IPS-20b (cell line): ENCODE measurements at regions not wholly inside any gene's neighbourhood (a gene's known extent, or its start where the extent isn't known, plus 50 kb on each side); places are given as distances from the start of the nearest gene placed in this dataset.

Source experiments
- H3K27ac ChIP-seq: one replicate; pipeline ENCODE4 v1.5.1; 2013; ENCODE audit warnings: low read length
- H3K27me3 ChIP-seq: 2 replicates; pipeline ENCODE4 v1.6.1; 2013; ENCODE audit warnings: mild to moderate bottlenecking, low read length, inconsistent platforms; ENCODE audit not compliant: insufficient read depth
- H3K36me3 ChIP-seq: 2 replicates; pipeline ENCODE4 v1.6.1; 2013; ENCODE audit warnings: low read depth, mild to moderate bottlenecking, inconsistent platforms, low read length, moderate library complexity; ENCODE audit not compliant: insufficient read depth
- H3K4me1 ChIP-seq: 2 replicates; pipeline ENCODE4 v1.6.1; 2013; ENCODE audit warnings: mild to moderate bottlenecking, control low read depth, inconsistent platforms, low read length, moderate library complexity; ENCODE audit not compliant: insufficient read depth
- H3K4me3 ChIP-seq: 2 replicates; pipeline ENCODE4 v1.5.1; 2013; ENCODE audit warnings: mild to moderate bottlenecking, low read length, inconsistent platforms
- H3K9ac ChIP-seq: 2 replicates; pipeline ENCODE4 v1.6.1; 2013; ENCODE audit warnings: low read depth, mild to moderate bottlenecking, inconsistent platforms, low read length, moderate library complexity
- H3K9me3 ChIP-seq: 2 replicates; pipeline ENCODE4 v1.6.1; 2013; ENCODE audit warnings: mild to moderate bottlenecking, low read depth, low read length, inconsistent platforms; ENCODE audit not compliant: insufficient read depth

DNA sequence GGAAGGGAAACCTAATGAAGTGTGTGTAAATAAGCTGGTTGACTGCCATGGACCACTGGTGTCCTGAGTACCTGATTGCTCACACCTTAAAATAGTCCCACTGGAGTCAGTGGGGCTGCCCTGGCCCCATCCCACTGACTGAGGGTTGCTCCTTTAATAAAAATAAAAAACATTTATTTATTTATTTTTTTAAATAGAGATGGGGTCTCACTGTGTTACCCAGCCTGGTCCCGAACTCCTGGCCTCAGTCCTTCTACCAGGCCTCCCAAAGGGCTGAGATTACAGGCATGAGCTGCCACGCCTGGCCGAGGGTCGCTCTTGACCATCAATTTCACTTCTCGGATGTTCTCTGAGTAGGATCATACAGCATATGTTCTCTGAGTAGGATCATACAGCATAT, 394.2 kb upstream of the IRX2 start:
- Histone ChIP-seq H3K4me3 (no peak overlapping the region), H3K9me3 (no peaks in the 10 kb centered on the region), H3K36me3 (no peaks in the 10 kb centered on the region), H3K4me1 (no peaks in the 10 kb centered on the region), H3K27me3 (no peaks in the 10 kb centered on the region), H3K27ac (no peak overlapping the region), H3K9ac (no peak overlapping the region)

DNA sequence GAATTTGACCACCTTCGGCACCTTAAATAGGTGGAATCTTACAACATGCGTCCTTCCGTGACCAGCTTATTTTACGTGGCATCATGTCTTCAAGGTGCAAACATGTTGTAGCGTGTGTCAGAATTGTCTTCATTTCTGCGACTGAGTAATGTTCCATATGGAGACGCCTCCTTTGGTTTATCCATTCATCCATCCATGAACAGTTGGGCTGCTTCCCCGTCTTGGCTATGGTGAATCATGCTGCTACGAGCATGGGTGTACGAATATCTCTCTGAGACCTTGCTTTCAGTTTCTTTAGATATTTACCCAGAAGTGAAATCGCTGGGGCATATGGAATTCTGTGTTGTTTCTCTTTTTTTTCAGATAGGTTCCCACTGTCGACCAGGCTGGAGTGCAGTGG, 391.9 kb upstream of the IRX2 start:
- H3K9ac ChIP-seq, result no peak overlapping the region
- H3K4me3 ChIP-seq, result no peak overlapping the region
- no peak overlapping the region for H3K27ac ChIP-seq
- no peaks in the 10 kb centered on the region for H3K4me1 ChIP-seq
- no peaks in the 10 kb centered on the region for H3K27me3 ChIP-seq
- H3K36me3 ChIP-seq, result no peaks in the 10 kb centered on the region
- no peaks in the 10 kb centered on the region for H3K9me3 ChIP-seq

DNA sequence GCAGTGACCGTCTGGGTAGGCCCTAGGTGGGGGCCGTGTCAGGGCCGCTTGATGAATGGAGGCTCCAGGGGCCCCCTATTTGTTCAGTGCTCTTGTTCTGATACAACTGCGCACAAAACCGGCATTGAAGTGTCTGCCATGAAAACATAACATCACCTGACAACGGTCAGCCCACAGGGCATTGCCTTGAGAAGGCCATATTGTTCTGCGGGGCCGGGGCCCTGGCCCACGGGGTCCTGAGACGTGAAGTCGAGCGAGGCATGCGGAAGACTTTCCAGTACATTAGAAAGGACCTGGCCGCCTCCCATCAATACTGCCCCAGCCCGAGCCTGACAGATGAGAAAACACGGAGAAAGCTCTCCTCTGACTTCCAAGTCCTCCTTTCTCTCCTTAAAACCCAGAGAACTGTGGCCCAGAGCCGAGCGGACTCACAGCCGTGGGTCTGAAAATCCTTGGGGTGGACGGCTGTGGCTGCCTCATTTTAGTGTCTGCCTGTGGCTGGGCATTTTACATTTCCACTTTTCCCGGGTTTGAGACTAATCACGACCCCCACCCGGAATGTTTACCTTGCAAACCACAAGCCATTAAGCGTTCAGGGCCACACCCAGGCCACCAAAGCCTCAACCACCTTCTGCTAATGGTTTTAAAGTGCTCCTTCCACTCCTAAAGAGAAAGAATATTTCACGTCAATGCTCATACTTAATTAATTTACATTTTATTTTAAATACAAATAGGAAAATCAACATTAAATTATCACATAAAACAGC, 391.0 kb upstream of the IRX2 start:
- no peaks in the 10 kb centered on the region for H3K36me3 ChIP-seq
- no peak overlapping the region for H3K27ac ChIP-seq
- H3K27me3 ChIP-seq, result no peaks in the 10 kb centered on the region
- H3K9me3 ChIP-seq, result no peaks in the 10 kb centered on the region
- H3K4me1 ChIP-seq, result no peaks in the 10 kb centered on the region
- no peak overlapping the region for H3K4me3 ChIP-seq
- H3K9ac ChIP-seq, result no peak overlapping the region

DNA sequence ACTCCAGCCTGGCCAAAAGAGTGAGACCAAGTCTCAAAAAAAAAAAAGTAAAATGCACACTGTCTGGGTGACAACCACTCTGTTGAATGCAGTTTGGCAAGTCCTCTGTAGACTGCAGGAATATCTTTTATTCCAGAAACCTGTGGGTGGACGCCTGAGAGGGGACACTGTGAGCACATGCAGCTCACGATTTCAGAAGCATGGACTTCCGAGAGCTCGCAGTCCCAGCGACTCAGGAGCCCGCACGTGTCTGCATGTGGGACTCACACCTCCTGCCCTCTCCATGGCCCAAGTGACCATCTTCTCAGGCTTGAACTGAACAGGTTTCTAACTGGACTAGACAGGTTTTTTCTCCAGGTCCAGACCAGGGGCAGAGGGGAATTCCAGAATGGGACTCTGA, 388.6 kb upstream of the IRX2 start:
- no peak overlapping the region for H3K9ac ChIP-seq
- H3K36me3 ChIP-seq, result no peaks in the 10 kb centered on the region
- H3K4me1 ChIP-seq, result no peaks in the 10 kb centered on the region
- H3K4me3 ChIP-seq, result no peak overlapping the region
- no peak overlapping the region for H3K27ac ChIP-seq
- H3K9me3 ChIP-seq, result no peaks in the 10 kb centered on the region
- no peaks in the 10 kb centered on the region for H3K27me3 ChIP-seq

DNA sequence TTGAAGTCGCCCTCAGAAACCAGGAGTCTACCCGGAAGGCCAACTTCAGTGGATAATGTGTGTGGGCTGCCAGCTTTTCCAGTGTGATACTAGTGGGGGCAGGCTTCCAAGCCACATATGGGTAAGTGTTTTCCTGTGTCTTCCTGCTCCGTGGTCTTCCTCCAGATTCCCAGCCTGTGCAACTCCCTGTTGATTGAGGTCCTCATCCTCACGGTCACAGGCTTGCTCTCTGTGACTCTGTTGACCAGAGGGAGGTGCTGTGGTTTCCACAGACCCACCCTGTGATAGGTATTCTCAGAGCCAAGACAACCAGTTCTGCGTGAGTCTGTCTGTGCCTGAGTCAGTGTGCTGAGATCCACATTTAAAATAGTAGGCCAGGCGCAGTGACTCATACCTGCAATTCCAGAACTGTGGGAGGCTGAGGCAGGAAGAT, 388.0 kb upstream of the IRX2 start:
- no peak overlapping the region for H3K27ac ChIP-seq
- no peaks in the 10 kb centered on the region for H3K9me3 ChIP-seq

DNA sequence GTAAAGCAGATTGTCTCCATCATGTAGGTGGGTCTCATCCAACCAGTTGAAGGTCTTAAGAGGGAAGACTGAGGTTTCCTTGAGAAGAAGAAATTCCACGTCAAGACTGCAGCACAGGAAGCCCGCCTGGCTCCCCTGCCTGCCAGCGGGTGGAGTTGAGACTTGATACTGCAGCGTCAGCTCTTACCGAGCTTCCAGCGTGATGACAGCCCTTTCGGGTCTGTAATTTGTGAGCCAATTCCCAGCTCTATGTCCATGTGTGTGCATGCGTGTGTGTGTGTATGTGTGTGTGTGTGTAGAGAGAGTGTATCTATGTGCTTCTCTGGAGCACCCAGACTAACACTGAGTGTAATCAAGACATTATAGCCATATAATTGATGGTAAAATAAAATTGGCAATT, 379.7 kb upstream of the IRX2 start:
- Histone ChIP-seq H3K4me1 (no peaks in the 10 kb centered on the region), H3K9me3 (no peaks in the 10 kb centered on the region), H3K4me3 (no peak overlapping the region), H3K36me3 (no peaks in the 10 kb centered on the region), H3K27me3 (no peaks in the 10 kb centered on the region), H3K9ac (no peak overlapping the region), H3K27ac (no peak overlapping the region)

More for the DNA sequence above, 388.0 kb upstream of the IRX2 start:
- Histone ChIP-seq H3K9ac (no peak overlapping the region), H3K4me3 (no peak overlapping the region), H3K36me3 (no peaks in the 10 kb centered on the region), H3K27me3 (no peaks in the 10 kb centered on the region), H3K4me1 (no peaks in the 10 kb centered on the region)

DNA sequence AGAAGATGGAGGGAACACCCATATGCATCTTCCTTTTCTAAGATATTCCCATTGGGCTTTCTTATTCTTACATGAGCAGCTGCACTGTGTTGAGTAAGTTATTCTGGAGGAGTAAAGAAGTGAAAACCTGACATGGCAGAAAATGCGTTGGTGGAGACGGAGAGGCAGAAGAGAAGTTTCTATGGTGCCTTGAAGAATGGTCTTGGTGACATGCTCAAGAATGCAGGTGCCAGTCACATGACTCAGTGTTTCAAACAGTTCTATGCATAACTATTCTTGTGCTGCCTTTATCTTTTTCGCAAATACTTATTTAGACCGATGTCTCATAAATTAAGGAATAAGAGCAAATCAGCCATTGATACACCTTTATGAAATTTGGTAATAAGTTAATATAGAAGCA, 377.8 kb upstream of the IRX2 start:
- no peaks in the 10 kb centered on the region for H3K36me3 ChIP-seq
- peaks cover 13% of the 10 kb centered on the region for H3K4me1 ChIP-seq
- no peak overlapping the region for H3K4me3 ChIP-seq
- no peak overlapping the region for H3K27ac ChIP-seq
- H3K27me3 ChIP-seq, result no peaks in the 10 kb centered on the region
- H3K9me3 ChIP-seq, result no peaks in the 10 kb centered on the region
- no peak overlapping the region for H3K9ac ChIP-seq

DNA sequence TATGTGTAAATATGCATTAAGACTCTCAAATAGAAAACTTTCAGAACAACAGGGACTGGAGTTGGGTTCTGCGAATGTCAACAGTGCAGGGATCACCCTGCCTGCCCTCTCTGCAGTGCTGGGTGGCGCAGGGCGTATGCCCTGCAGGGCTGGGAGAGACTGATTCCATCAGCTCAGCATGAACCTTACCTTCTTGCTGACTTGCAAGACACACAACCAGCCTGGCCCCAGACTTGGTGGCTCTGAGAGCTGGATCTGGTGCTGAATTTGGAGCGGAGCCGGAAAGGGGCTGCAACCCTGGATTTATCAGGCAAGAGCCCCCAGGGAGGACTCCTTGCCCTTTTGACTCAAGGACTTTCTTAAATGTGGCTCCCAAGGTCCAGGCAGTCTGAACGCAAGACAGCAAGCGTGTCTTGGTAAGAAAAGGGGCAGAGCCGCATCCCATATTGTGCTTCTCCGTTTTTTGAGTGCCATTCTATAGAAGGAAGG, 376.0 kb upstream of the IRX2 start:
- H3K4me3 ChIP-seq, result no peak overlapping the region
- H3K4me1 ChIP-seq, result peaks cover 28% of the 10 kb centered on the region
- H3K36me3 ChIP-seq, result no peaks in the 10 kb centered on the region
- peaks cover 5% of the 10 kb centered on the region; the same call in 1 of the 2 replicates for H3K27me3 ChIP-seq
- no peak overlapping the region for H3K9ac ChIP-seq
- no peaks in the 10 kb centered on the region for H3K9me3 ChIP-seq
- H3K27ac ChIP-seq, result no peak overlapping the region

DNA sequence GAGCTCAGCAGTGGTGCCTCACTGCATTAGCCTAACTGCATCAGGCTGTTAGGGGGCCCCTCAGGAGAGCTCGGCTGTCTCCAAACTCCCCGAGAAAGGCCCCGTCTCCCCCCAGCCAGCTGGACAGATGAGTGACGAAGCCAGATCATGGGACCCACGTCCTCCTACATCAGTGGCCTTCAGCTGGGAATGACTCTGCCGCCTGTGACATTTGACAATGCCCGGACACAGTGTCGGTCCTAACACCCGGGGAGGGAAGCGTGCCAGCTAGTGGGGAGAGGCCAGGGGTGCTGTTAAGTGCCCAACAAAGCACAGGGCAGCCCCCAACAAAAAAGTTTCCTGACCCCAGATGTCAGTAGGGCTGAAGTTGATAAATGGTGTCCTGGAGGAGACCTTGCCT, 375.2 kb upstream of the IRX2 start:
- peaks cover 36% of the 10 kb centered on the region for H3K4me1 ChIP-seq
- H3K36me3 ChIP-seq, result no peaks in the 10 kb centered on the region
- peaks cover 14% of the 10 kb centered on the region; the same call in 1 of the 2 replicates for H3K27me3 ChIP-seq
- no peak overlapping the region for H3K9ac ChIP-seq
- no peak overlapping the region for H3K27ac ChIP-seq
- H3K4me3 ChIP-seq, result no peak overlapping the region
- H3K9me3 ChIP-seq, result no peaks in the 10 kb centered on the region

DNA sequence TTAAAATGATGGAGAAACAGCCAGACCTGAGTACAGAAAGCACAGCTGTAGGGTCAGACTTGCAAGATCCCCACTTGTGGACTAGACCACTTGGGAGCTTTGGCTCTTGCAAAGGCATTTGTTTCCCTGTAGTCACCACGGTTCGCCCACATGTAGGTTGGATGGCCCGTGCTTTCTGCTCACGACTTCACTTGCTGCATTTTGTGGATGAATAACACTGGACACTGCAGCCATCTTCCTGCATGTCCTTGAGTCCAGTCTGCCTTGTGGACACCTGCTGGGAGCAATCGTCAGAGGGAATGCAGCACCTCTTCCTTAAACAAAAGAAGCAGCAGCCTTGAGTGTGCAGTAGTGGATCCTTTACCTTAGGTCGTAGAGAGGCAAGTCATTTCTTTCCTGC, 372.9 kb upstream of the IRX2 start:
- no peaks in the 10 kb centered on the region for H3K36me3 ChIP-seq
- H3K9me3 ChIP-seq, result no peaks in the 10 kb centered on the region
- no peak overlapping the region; the same call in 1 of the 2 replicates for H3K9ac ChIP-seq
- no peak overlapping the region for H3K27ac ChIP-seq
- H3K4me1 ChIP-seq, result peaks cover 52% of the 10 kb centered on the region
- no peak overlapping the region for H3K4me3 ChIP-seq
- peaks cover 36% of the 10 kb centered on the region; the same call in 1 of the 2 replicates for H3K27me3 ChIP-seq

DNA sequence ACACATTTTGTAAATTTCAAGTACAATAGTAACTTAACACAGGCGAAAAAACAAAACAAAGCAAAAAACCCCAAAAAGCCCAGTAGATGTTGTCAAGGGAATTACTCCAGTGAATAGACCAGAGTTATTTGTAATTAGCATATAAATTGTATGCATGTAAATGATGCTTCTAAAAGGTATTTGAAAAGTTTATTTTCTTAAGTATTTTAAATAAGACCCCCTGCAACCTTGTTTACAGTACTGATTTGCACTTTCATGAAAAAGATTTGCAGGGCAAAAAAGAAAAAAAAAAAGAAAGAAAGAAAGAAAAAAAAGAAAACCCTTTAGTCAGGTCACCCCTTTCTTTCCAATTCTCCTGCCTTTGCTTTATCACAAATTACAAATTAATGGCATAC, 372.3 kb upstream of the IRX2 start:
- Histone ChIP-seq H3K4me3 (no peak overlapping the region), H3K36me3 (no peaks in the 10 kb centered on the region), H3K9ac (peak overlapping the region; percentile 76; the same call in 1 of the 2 replicates), H3K27ac (no peak overlapping the region), H3K27me3 (peaks cover 42% of the 10 kb centered on the region; the same call in 1 of the 2 replicates), H3K4me1 (peaks cover 59% of the 10 kb centered on the region), H3K9me3 (no peaks in the 10 kb centered on the region)

DNA sequence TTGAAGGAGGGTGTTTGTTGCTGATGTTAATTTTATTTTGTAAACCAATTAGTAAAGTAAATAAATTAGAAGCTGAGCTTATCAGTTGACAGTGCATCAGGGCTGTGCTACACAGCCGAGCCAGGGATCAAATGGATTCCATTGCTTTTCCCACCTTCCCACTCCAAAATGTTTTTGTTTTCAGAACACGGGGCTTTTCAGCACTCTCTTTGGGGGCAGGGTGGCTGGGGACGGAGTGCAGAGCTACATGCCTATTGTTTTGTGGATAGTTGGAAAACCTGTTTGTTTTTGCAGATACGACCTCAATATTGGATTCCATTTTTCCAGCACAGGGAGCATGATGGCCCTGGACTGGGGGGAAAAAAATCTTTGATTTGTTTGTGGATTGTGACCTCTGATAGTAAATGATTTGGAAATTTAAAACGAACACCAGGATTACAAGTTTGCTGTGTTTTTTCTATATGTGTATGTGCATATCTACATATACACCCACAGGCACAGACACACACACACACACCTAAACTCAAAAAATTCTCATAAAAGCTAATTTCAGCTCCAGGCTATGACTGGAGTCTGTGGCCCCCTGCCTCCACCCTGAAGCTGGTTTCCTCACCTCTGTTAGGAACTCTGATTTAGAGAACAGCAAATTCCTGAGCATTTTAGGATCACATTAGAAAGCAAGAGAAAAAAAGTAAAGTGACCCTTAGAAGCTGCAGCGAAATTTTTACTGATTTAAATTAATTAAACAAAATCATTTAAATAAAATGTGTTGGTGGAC, 371.7 kb upstream of the IRX2 start:
- peak overlapping the region; percentile 58 for H3K27ac ChIP-seq
- H3K27me3 ChIP-seq, result peaks cover 48% of the 10 kb centered on the region; the same call in 1 of the 2 replicates
- no peaks in the 10 kb centered on the region for H3K9me3 ChIP-seq
- peaks cover 65% of the 10 kb centered on the region for H3K4me1 ChIP-seq
- H3K9ac ChIP-seq, result peak overlapping the region; percentile 76
- H3K36me3 ChIP-seq, result no peaks in the 10 kb centered on the region
- peak overlapping the region; percentile 50 for H3K4me3 ChIP-seq
